ENCODE measurements at regions not wholly inside any gene's neighbourhood (a gene's known extent, or its start where the extent isn't known, plus 50 kb on each side); places are given as distances from the start of the nearest gene placed in this dataset.

- Mint-ChIP-seq H3K27me3 (no peaks in the 10 kb centered on the region), H3K4me3 (no peak overlapping the region), H3K27ac (no peak overlapping the region), H3K36me3 (ENCODE audit: low read depth) (no peaks in the 10 kb centered on the region), H3K4me1 (no peaks in the 10 kb centered on the region), H3K9me3 (peaks cover 3% of the 10 kb centered on the region)
- no peak for TF ChIP-seq CTCF (IDR thresholded peaks at IDR 0.05)
- no peak for ATAC-seq (ENCODE audit: low read depth)
- DNase-seq, result no peak
- ChIA-PET POLR2A (no interaction called here), CTCF (no interaction called here)
- intact Hi-C loops (cut with micrococcal nuclease), result no loop called here
These were observed 651.4 kb upstream of the GOT2 start for GRCh38 chr16:59385491-59385890.

GRCh38 chr16:59373632-59374031 is 639.5 kb upstream of the GOT2 start:
- intact Hi-C loops (cut with micrococcal nuclease), result no loop called here
- ChIA-PET CTCF (no interaction called here), POLR2A (no interaction called here)
- H3K4me3 Mint-ChIP-seq, result no peak overlapping the region
- no peaks in the 10 kb centered on the region for H3K4me1 Mint-ChIP-seq
- peaks cover 2% of the 10 kb centered on the region for H3K9me3 Mint-ChIP-seq
- no peaks in the 10 kb centered on the region for H3K36me3 Mint-ChIP-seq (ENCODE audit: low read depth)
- H3K27me3 Mint-ChIP-seq, result no peaks in the 10 kb centered on the region
- TF ChIP-seq CTCF (IDR thresholded peaks at IDR 0.05), result no peak
- no peak for DNase-seq
- H3K27ac Mint-ChIP-seq, result no peak overlapping the region
- ATAC-seq (ENCODE audit: low read depth), result no peak

GRCh38 chr16:59370717-59371116 is 636.6 kb upstream of the GOT2 start:
- Mint-ChIP-seq H3K4me1 (no peaks in the 10 kb centered on the region), H3K9me3 (peaks cover 7% of the 10 kb centered on the region), H3K36me3 (ENCODE audit: low read depth) (no peaks in the 10 kb centered on the region), H3K4me3 (no peak overlapping the region), H3K27me3 (no peaks in the 10 kb centered on the region), H3K27ac (no peak overlapping the region)
- DNase-seq (no peak), ATAC-seq (ENCODE audit: low read depth) (no peak)
- CTCF ChIA-PET, result no interaction called here
- intact Hi-C loops (cut with micrococcal nuclease), result no loop called here
- POLR2A ChIA-PET, result no interaction called here
- TF ChIP-seq CTCF (IDR thresholded peaks at IDR 0.05), result no peak

- POLR2A ChIA-PET, result no interaction called here
- Mint-ChIP-seq H3K27me3 (no peaks in the 10 kb centered on the region), H3K9me3 (peaks cover 6% of the 10 kb centered on the region), H3K4me3 (no peak overlapping the region), H3K4me1 (no peaks in the 10 kb centered on the region), H3K27ac (no peak overlapping the region), H3K36me3 (ENCODE audit: low read depth) (no peaks in the 10 kb centered on the region)
- no peak for ATAC-seq (ENCODE audit: low read depth)
- intact Hi-C loops (cut with micrococcal nuclease), result no loop called here
- CTCF ChIA-PET, result no interaction called here
- DNase-seq, result no peak
- TF ChIP-seq CTCF (IDR thresholded peaks at IDR 0.05), result no peak
These were observed 635.4 kb upstream of the GOT2 start for GRCh38 chr16:59369523-59369922.

- CTCF ChIA-PET, result no interaction called here
- TF ChIP-seq CTCF (IDR thresholded peaks at IDR 0.05), result no peak
- Mint-ChIP-seq H3K27me3 (no peaks in the 10 kb centered on the region), H3K36me3 (ENCODE audit: low read depth) (no peaks in the 10 kb centered on the region), H3K9me3 (peaks cover 6% of the 10 kb centered on the region), H3K4me3 (no peak overlapping the region), H3K27ac (no peak overlapping the region), H3K4me1 (no peaks in the 10 kb centered on the region)
- POLR2A ChIA-PET, result no interaction called here
- intact Hi-C loops (cut with micrococcal nuclease), result no loop called here
- ATAC-seq (ENCODE audit: low read depth) (no peak), DNase-seq (no peak)
These were observed 634.5 kb upstream of the GOT2 start for GRCh38 chr16:59368586-59368985.
